ENCODE measurements at regions not wholly inside any gene's neighbourhood (a gene's known extent, or its start where the extent isn't known, plus 50 kb on each side); places are given as distances from the start of the nearest gene placed in this dataset.

- TF ChIP-seq, protein P1, sequence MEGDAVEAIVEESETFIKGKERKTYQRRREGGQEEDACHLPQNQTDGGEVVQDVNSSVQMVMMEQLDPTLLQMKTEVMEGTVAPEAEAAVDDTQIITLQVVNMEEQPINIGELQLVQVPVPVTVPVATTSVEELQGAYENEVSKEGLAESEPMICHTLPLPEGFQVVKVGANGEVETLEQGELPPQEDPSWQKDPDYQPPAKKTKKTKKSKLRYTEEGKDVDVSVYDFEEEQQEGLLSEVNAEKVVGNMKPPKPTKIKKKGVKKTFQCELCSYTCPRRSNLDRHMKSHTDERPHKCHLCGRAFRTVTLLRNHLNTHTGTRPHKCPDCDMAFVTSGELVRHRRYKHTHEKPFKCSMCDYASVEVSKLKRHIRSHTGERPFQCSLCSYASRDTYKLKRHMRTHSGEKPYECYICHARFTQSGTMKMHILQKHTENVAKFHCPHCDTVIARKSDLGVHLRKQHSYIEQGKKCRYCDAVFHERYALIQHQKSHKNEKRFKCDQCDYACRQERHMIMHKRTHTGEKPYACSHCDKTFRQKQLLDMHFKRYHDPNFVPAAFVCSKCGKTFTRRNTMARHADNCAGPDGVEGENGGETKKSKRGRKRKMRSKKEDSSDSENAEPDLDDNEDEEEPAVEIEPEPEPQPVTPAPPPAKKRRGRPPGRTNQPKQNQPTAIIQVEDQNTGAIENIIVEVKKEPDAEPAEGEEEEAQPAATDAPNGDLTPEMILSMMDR (IDR thresholded peaks at IDR 0.05) = no peak
- no peak for TF ChIP-seq POLR2AphosphoS5 (IDR thresholded peaks at IDR 0.05)
- TF ChIP-seq POLR2A (IDR thresholded peaks at IDR 0.05) = no peak
These were observed 99.8 kb downstream of the CCDC71L start for GRCh38 chr7:106561151-106561550.
